ENCODE measurements at regions not wholly inside any gene's neighbourhood (a gene's known extent, or its start where the extent isn't known, plus 50 kb on each side); places are given as distances from the start of the nearest gene placed in this dataset.

- Histone ChIP-seq H3K9me3 (ENCODE audit: insufficient read depth, low read depth, low read length) (no peaks in the 10 kb centered on the region), H3K36me3 (ENCODE audit: insufficient read depth, low read depth, low read length) (no peaks in the 10 kb centered on the region), H3K4me1 (ENCODE audit: insufficient read depth, low read length) (no peaks in the 10 kb centered on the region), H3K9ac (ENCODE audit: low read depth, low read length) (no peak overlapping the region), H3K27me3 (ENCODE audit: insufficient read depth, low read length) (no peaks in the 10 kb centered on the region), H3K27ac (ENCODE audit: low read length) (no peak overlapping the region), H3K4me3 (ENCODE audit: low read length) (no peak overlapping the region)
These were observed 243.3 kb upstream of the CRY1 start for GRCh38 chr12:107336695-107337094.

GRCh38 chr12:107337346-107338095 is 244.2 kb upstream of the CRY1 start:
- no peaks in the 10 kb centered on the region for H3K27me3 ChIP-seq (ENCODE audit: insufficient read depth, low read length)
- no peaks in the 10 kb centered on the region for H3K4me1 ChIP-seq (ENCODE audit: insufficient read depth, low read length)
- no peaks in the 10 kb centered on the region for H3K36me3 ChIP-seq (ENCODE audit: insufficient read depth, low read depth, low read length)
- H3K9me3 ChIP-seq (ENCODE audit: insufficient read depth, low read depth, low read length) = no peaks in the 10 kb centered on the region
- no peak overlapping the region for H3K4me3 ChIP-seq (ENCODE audit: low read length)
- no peak overlapping the region for H3K9ac ChIP-seq (ENCODE audit: low read depth, low read length)
- H3K27ac ChIP-seq (ENCODE audit: low read length) = no peak overlapping the region

- H3K9me3 ChIP-seq (ENCODE audit: insufficient read depth, low read depth, low read length) = no peaks in the 10 kb centered on the region
- H3K4me1 ChIP-seq (ENCODE audit: insufficient read depth, low read length) = no peaks in the 10 kb centered on the region
- H3K27ac ChIP-seq (ENCODE audit: low read length) = no peak overlapping the region
- H3K27me3 ChIP-seq (ENCODE audit: insufficient read depth, low read length) = no peaks in the 10 kb centered on the region
- no peaks in the 10 kb centered on the region for H3K36me3 ChIP-seq (ENCODE audit: insufficient read depth, low read depth, low read length)
- H3K4me3 ChIP-seq (ENCODE audit: low read length) = no peak overlapping the region
- no peak overlapping the region for H3K9ac ChIP-seq (ENCODE audit: low read depth, low read length)
These were observed 246.1 kb upstream of the CRY1 start for GRCh38 chr12:107339487-107339886.

GRCh38 chr12:107339932-107340331 is 246.6 kb upstream of the CRY1 start:
- H3K36me3 ChIP-seq (ENCODE audit: insufficient read depth, low read depth, low read length) = no peaks in the 10 kb centered on the region
- no peak overlapping the region for H3K27ac ChIP-seq (ENCODE audit: low read length)
- H3K9me3 ChIP-seq (ENCODE audit: insufficient read depth, low read depth, low read length) = no peaks in the 10 kb centered on the region
- H3K4me3 ChIP-seq (ENCODE audit: low read length) = no peak overlapping the region
- no peaks in the 10 kb centered on the region for H3K27me3 ChIP-seq (ENCODE audit: insufficient read depth, low read length)
- H3K4me1 ChIP-seq (ENCODE audit: insufficient read depth, low read length) = no peaks in the 10 kb centered on the region
- H3K9ac ChIP-seq (ENCODE audit: low read depth, low read length) = no peak overlapping the region

- H3K4me3 ChIP-seq (ENCODE audit: low read length) = no peak overlapping the region
- H3K27ac ChIP-seq (ENCODE audit: low read length) = no peak overlapping the region
- H3K36me3 ChIP-seq (ENCODE audit: insufficient read depth, low read depth, low read length) = no peaks in the 10 kb centered on the region
- H3K9me3 ChIP-seq (ENCODE audit: insufficient read depth, low read depth, low read length) = no peaks in the 10 kb centered on the region
- H3K9ac ChIP-seq (ENCODE audit: low read depth, low read length) = no peak overlapping the region
- no peaks in the 10 kb centered on the region for H3K4me1 ChIP-seq (ENCODE audit: insufficient read depth, low read length)
- no peaks in the 10 kb centered on the region for H3K27me3 ChIP-seq (ENCODE audit: insufficient read depth, low read length)
These were observed 247.5 kb upstream of the CRY1 start for GRCh38 chr12:107340898-107341297.

GRCh38 chr12:107344035-107344808 is 250.9 kb upstream of the CRY1 start:
- Histone ChIP-seq H3K36me3 (ENCODE audit: insufficient read depth, low read depth, low read length) (no peaks in the 10 kb centered on the region), H3K9ac (ENCODE audit: low read depth, low read length) (no peak overlapping the region), H3K27ac (ENCODE audit: low read length) (no peak overlapping the region), H3K4me1 (ENCODE audit: insufficient read depth, low read length) (no peaks in the 10 kb centered on the region), H3K27me3 (ENCODE audit: insufficient read depth, low read length) (no peaks in the 10 kb centered on the region), H3K4me3 (ENCODE audit: low read length) (no peak overlapping the region), H3K9me3 (ENCODE audit: insufficient read depth, low read depth, low read length) (no peaks in the 10 kb centered on the region)

GRCh38 chr12:107347261-107347660 is 253.9 kb upstream of the CRY1 start:
- Histone ChIP-seq H3K27ac (ENCODE audit: low read length) (no peak overlapping the region), H3K4me3 (ENCODE audit: low read length) (no peak overlapping the region)

GRCh38 chr12:107349008-107349747 is 255.8 kb upstream of the CRY1 start:
- no peak overlapping the region for H3K4me3 ChIP-seq (ENCODE audit: low read length)
- no peak overlapping the region for H3K27ac ChIP-seq (ENCODE audit: low read length)
- H3K9ac ChIP-seq (ENCODE audit: low read depth, low read length) = no peak overlapping the region
- no peaks in the 10 kb centered on the region for H3K4me1 ChIP-seq (ENCODE audit: insufficient read depth, low read length)
- H3K9me3 ChIP-seq (ENCODE audit: insufficient read depth, low read depth, low read length) = peaks cover 9% of the 10 kb centered on the region
- H3K27me3 ChIP-seq (ENCODE audit: insufficient read depth, low read length) = no peaks in the 10 kb centered on the region
- H3K36me3 ChIP-seq (ENCODE audit: insufficient read depth, low read depth, low read length) = no peaks in the 10 kb centered on the region

More at GRCh38 chr12:107347261-107347660, 253.9 kb upstream of the CRY1 start:
- no peaks in the 10 kb centered on the region for H3K36me3 ChIP-seq (ENCODE audit: insufficient read depth, low read depth, low read length)
- no peaks in the 10 kb centered on the region for H3K4me1 ChIP-seq (ENCODE audit: insufficient read depth, low read length)
- H3K9me3 ChIP-seq (ENCODE audit: insufficient read depth, low read depth, low read length) = no peaks in the 10 kb centered on the region
- no peaks in the 10 kb centered on the region for H3K27me3 ChIP-seq (ENCODE audit: insufficient read depth, low read length)
- no peak overlapping the region for H3K9ac ChIP-seq (ENCODE audit: low read depth, low read length)

GRCh38 chr12:107349839-107350238 is 256.5 kb upstream of the CRY1 start:
- no peaks in the 10 kb centered on the region for H3K4me1 ChIP-seq (ENCODE audit: insufficient read depth, low read length)

GRCh38 chr12:107351109-107351508 is 257.8 kb upstream of the CRY1 start:
- Histone ChIP-seq H3K4me1 (ENCODE audit: insufficient read depth, low read length) (no peaks in the 10 kb centered on the region), H3K9ac (ENCODE audit: low read depth, low read length) (no peak overlapping the region), H3K27ac (ENCODE audit: low read length) (no peak overlapping the region), H3K36me3 (ENCODE audit: insufficient read depth, low read depth, low read length) (no peaks in the 10 kb centered on the region), H3K27me3 (ENCODE audit: insufficient read depth, low read length) (no peaks in the 10 kb centered on the region), H3K9me3 (ENCODE audit: insufficient read depth, low read depth, low read length) (peaks cover 9% of the 10 kb centered on the region), H3K4me3 (ENCODE audit: low read length) (no peak overlapping the region)

More at GRCh38 chr12:107349839-107350238, 256.5 kb upstream of the CRY1 start:
- no peak overlapping the region for H3K9ac ChIP-seq (ENCODE audit: low read depth, low read length)
- H3K4me3 ChIP-seq (ENCODE audit: low read length) = no peak overlapping the region
- no peak overlapping the region for H3K27ac ChIP-seq (ENCODE audit: low read length)
- no peaks in the 10 kb centered on the region for H3K27me3 ChIP-seq (ENCODE audit: insufficient read depth, low read length)
- H3K36me3 ChIP-seq (ENCODE audit: insufficient read depth, low read depth, low read length) = no peaks in the 10 kb centered on the region
- peaks cover 9% of the 10 kb centered on the region for H3K9me3 ChIP-seq (ENCODE audit: insufficient read depth, low read depth, low read length)

- H3K27ac ChIP-seq (ENCODE audit: low read length) = no peak overlapping the region
- no peaks in the 10 kb centered on the region for H3K4me1 ChIP-seq (ENCODE audit: insufficient read depth, low read length)
These were observed 258.4 kb upstream of the CRY1 start for GRCh38 chr12:107351713-107352112.

More at GRCh38 chr12:107351713-107352112, 258.4 kb upstream of the CRY1 start:
- Histone ChIP-seq H3K4me3 (ENCODE audit: low read length) (no peak overlapping the region), H3K27me3 (ENCODE audit: insufficient read depth, low read length) (no peaks in the 10 kb centered on the region), H3K9ac (ENCODE audit: low read depth, low read length) (no peak overlapping the region), H3K9me3 (ENCODE audit: insufficient read depth, low read depth, low read length) (peaks cover 9% of the 10 kb centered on the region), H3K36me3 (ENCODE audit: insufficient read depth, low read depth, low read length) (no peaks in the 10 kb centered on the region)
